Coronary artery (tissue), 2 donors: ENCODE measurements at regions not wholly inside any gene's neighbourhood (a gene's known extent, or its start where the extent isn't known, plus 50 kb on each side); places are given as distances from the start of the nearest gene placed in this dataset.

Experiments
- DNase-seq: peaks from one replicate; pipeline ENCODE4 v3.0.0-alpha.2; 2017; ENCODE audit warnings: low spot score
- H3K27ac ChIP-seq, 2 donors: fragments of 200-600 bp; sonication (generic); one replicate each; pipeline ENCODE4 v1.5.1; 2016 to 2019
- H3K4me3 ChIP-seq: fragments of 200-600 bp; sonication (generic); 2 replicates; pipeline ENCODE4 v1.5.1; 2016; ENCODE audit warnings: mild to moderate bottlenecking, moderate library complexity
- CTCF ChIP-seq: fragments of 200-600 bp; sonication (generic); IDR thresholded peaks from one replicate; pipeline ENCODE4 v1.5.1; 2019; ENCODE audit warnings: antibody characterized with exemption

DNA sequence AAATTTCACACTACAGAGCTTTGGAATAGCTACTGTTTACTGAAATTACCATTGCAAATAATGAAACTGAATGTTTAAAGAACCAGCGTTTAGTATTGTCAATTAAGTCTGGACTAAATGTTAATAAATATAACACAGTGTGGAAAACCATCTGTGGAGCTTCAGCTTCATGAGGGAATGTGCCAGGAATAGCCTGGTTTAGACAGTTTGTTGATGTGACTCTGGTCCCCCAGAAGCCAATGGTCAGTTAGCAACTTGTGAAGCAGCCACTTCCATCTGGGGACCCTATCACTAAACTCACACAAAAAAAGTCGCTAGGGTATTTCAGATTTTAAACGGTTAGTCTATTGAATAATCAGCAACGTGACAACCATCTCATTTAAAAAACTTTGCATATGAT, 207.8 kb downstream of the RAMP3 start:
- no peak overlapping the region for H3K4me3 ChIP-seq
- no peak overlapping the region for H3K27ac ChIP-seq
- no peak for DNase-seq
- TF ChIP-seq CTCF = no peak

DNA sequence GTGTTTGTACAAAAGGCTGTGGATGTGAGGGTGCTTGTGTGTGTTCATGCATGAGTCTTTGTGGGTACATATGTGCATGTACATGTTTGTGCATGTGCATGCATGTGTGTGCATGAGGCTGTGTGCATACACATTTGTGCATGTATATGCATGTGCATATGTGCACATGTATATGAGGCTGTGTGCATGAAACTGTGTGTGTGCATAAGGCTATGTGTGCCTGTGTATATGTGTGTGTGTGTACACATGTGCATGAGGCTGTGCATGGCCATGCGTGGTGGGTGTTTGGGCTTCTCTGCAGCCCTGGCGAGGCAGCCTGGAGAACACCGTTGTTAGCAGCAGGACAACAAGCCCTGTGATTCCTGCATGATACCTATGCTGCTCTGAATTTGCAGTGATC, 207.7 kb upstream of the ADCY1 start:
- Histone ChIP-seq H3K4me3 (no peak overlapping the region), H3K27ac (no peak overlapping the region)
- DNase-seq = no peak
- no peak for TF ChIP-seq CTCF

DNA sequence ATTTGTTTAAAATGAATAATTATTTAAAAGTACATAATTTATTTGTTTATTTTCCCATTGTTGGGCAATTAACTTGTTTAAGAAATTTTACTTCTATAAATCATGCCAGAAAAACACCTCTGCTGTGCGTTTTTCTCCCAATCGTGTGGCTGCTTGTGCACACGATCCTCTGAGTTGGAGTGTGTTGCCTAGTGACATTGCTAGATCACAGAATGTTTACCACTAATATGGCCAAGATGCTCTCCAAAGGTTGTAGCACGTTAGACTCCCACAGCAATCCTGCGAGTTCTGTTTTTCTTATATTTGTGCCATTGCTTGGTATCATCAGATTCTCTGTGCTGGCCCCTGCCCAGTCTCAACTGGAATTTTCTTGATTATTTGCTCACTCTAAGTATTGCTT, 207.1 kb upstream of the ADCY1 start:
- Histone ChIP-seq H3K4me3 (no peak overlapping the region), H3K27ac (no peak overlapping the region)
- TF ChIP-seq CTCF = no peak
- no peak for DNase-seq

- TF ChIP-seq CTCF = no peak
- DNase-seq = no peak
- no peak overlapping the region for H3K4me3 ChIP-seq
Observed at GRCh38 chr7:45368129-45368807, 205.9 kb upstream of the ADCY1 start.

GRCh38 chr7:45384499-45384898, 189.7 kb upstream of the ADCY1 start:
- Histone ChIP-seq H3K27ac (no peak overlapping the region), H3K4me3 (no peak overlapping the region)
- DNase-seq = no peak
- no peak for TF ChIP-seq CTCF

More at GRCh38 chr7:45368129-45368807, 205.9 kb upstream of the ADCY1 start:
- H3K27ac ChIP-seq = no peak overlapping the region

- no peak for DNase-seq
- Histone ChIP-seq H3K4me3 (no peak overlapping the region), H3K27ac (no peak overlapping the region)
- TF ChIP-seq CTCF = no peak
Observed at GRCh38 chr7:45387837-45388236, 186.3 kb upstream of the ADCY1 start.

DNA sequence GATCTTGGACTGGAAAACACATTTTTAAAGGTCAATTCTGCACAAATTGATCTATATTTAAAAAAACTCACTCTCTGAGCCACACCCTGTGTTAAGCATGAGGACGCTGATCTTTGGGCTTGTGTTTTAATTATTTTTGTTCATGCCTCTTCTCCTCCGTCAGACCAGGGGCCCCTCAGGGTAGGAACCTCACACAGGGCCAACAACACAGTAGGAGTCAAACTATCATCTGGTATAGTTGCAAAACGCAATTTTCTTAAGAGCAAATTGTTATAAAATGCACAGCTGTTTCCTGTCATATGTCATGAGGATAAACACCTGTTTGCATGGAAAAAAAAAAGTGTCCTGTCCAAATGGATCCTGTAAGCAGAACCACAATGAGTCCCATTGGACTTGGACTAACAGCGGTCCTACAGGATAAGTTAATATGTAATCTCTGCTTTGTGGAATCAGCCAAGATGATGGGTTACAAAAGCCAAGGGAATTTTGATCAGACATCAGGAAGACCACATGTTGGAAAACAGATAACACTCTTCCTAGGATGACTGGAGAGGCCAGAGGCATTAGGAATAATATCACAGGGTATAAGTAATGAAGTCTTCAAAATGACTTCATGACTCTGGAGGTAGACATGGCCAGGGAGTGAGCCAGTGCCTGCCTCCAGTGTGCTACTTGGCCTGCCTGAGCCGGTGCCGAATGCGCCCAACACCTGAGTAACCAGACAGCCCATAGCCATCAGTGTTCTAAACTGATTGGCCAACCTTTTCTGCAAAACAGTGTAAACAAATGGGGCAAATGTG, 184.9 kb upstream of the ADCY1 start:
- Histone ChIP-seq H3K4me3 (no peak overlapping the region), H3K27ac (no peak overlapping the region)
- no peak for TF ChIP-seq CTCF
- no peak for DNase-seq
